Choroid plexus epithelial cell (primary cell): ENCODE measurements at regions not wholly inside any gene's neighbourhood (a gene's known extent, or its start where the extent isn't known, plus 50 kb on each side); places are given as distances from the start of the nearest gene placed in this dataset.

ENCODE experiments used
- DNase-seq: peaks from one replicate; pipeline ENCODE4 v3.0.0-alpha.2; 2010; ENCODE audit warnings: low read depth
- H3K4me3 ChIP-seq: 2 replicates; pipeline ENCODE4 v1.5.1; 2011; ENCODE audit warnings: low read depth, mild to moderate bottlenecking, control low read depth, low read length, moderate library complexity
- TF ChIP-seq, protein P1 (sequence below): conservative IDR thresholded peaks from 2 replicates; pipeline ENCODE4 v1.5.1; 2011; ENCODE audit warnings: low read depth, mild to moderate bottlenecking, control low read depth, inconsistent platforms, low read length, moderate library complexity

- TF ChIP-seq, protein P1, sequence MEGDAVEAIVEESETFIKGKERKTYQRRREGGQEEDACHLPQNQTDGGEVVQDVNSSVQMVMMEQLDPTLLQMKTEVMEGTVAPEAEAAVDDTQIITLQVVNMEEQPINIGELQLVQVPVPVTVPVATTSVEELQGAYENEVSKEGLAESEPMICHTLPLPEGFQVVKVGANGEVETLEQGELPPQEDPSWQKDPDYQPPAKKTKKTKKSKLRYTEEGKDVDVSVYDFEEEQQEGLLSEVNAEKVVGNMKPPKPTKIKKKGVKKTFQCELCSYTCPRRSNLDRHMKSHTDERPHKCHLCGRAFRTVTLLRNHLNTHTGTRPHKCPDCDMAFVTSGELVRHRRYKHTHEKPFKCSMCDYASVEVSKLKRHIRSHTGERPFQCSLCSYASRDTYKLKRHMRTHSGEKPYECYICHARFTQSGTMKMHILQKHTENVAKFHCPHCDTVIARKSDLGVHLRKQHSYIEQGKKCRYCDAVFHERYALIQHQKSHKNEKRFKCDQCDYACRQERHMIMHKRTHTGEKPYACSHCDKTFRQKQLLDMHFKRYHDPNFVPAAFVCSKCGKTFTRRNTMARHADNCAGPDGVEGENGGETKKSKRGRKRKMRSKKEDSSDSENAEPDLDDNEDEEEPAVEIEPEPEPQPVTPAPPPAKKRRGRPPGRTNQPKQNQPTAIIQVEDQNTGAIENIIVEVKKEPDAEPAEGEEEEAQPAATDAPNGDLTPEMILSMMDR: no peak
- H3K4me3 ChIP-seq: no peak overlapping the region
- DNase-seq: no peak
Observed at GRCh38 chr4:54372951-54373350, 143.9 kb downstream of the PDGFRA start.

DNA sequence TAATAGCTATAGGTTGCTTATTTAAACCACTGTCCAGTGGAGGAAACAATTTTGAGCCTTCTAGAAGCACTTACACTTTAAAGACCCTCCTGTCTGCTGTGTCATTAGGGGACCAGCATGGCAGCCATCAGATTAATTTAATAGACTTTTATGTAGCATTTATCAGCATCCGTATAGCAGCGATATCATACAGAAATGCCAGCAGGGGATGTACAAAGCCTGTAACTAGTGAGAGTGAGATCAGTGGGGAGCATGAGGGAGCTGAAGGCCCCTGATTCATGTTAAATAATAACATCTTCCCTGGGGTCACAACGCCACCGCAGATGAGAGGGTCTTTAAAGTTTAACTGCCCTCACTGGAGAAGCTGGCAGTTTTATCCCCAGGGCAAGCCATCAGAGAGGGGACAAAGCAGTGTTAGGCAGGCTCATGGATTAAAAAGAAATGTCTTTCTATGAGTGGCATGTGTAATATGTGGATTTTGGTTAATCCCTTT is 144.7 kb downstream of the PDGFRA start:
- TF ChIP-seq, protein P1: no peak
- no peak overlapping the region for H3K4me3 ChIP-seq
- DNase-seq: no peak

- peak; percentile 55 for DNase-seq
- no peak overlapping the region for H3K4me3 ChIP-seq
- TF ChIP-seq, protein P1: no peak
Observed at GRCh38 chr4:54378461-54378860, 149.4 kb downstream of the PDGFRA start.

- TF ChIP-seq, protein P1: no peak
- no peak for DNase-seq
- H3K4me3 ChIP-seq: no peak overlapping the region
Observed at GRCh38 chr4:54384152-54384551, 155.1 kb downstream of the PDGFRA start.

GRCh38 chr4:54384563-54384962 is 155.5 kb downstream of the PDGFRA start:
- TF ChIP-seq, protein P1: peak; percentile 42
- no peak overlapping the region for H3K4me3 ChIP-seq
- DNase-seq: peak; percentile 38

DNA sequence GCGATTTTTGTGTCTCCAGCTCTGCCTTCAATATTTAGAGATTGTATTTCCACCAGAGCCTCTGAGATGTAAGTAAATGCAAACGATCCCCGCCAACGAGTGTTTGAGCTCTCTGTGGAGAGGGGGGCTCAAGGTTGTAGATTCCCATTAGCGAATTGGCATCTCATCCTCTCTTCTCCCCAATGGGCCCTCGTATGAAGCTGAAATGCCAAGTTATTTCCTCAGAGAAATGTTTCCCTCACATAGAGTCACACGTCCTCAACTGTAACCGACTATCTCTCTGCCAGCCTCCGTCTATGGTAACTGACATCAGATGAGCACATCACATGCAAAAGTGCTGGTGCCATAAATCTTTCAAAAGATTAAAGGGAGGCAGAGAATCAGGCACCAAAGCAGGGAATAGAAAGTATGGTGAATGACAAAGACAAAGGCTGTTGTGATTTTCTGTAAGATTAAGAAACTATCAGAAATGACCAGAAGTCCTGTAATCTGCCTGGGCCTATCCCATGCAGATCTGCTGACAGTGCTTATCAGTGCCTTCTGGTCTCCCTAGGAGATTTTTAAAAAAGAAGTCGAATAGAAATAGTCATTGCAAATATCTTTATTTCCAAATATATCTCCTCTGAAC is 157.1 kb downstream of the PDGFRA start:
- TF ChIP-seq, protein P1: no peak
- no peak overlapping the region for H3K4me3 ChIP-seq
- no peak for DNase-seq

DNA sequence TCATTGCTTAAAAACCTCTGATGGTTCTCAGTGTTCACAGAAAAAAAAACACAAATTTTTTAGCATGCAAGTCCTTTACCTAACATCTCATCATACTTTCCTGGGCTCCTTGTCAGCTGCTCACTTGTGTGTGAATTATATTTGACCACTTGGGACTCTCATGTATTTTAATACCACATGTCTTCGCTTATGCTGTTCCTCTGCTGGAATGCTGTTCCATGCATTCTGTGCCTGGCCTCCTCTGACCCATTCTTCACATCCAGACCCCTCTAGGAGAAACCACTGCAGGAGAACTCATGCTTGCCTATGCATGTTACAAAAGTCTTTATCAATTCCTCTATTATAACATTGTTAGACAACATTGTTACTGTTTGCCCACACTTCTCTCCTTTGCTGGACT is 157.6 kb downstream of the PDGFRA start:
- TF ChIP-seq, protein P1: no peak
- DNase-seq: no peak
- H3K4me3 ChIP-seq: no peak overlapping the region
